Esophagus squamous epithelium (tissue), 5 donors: ENCODE measurements at regions not wholly inside any gene's neighbourhood (a gene's known extent, or its start where the extent isn't known, plus 50 kb on each side); places are given as distances from the start of the nearest gene placed in this dataset.

Experiments
- DNase-seq: peaks from one replicate; lab custom pipeline; 2025; lab: John Stamatoyannopoulos, UW
- H3K27ac ChIP-seq, 4 donors: fragments of 200-600 bp; sonication (generic); one replicate each; pipeline ENCODE4 v1.5.1; 2016 to 2019; ENCODE audit warnings: mild to moderate bottlenecking in 1 of 4
- H3K27me3 ChIP-seq, 4 donors: fragments of 200-600 bp; sonication (generic); 1 replicate in 3 of 4; 2 replicates in 1 of 4; pipeline versions ENCODE4 v1.5.1 to v1.6.0; 2017 to 2021; ENCODE audit warnings: antibody characterized with exemption in 1 of 4
- H3K36me3 ChIP-seq, 3 donors: fragments of 200-600 bp; sonication (generic); one replicate each; pipeline ENCODE4 v1.5.1; 2016 to 2019
- H3K4me1 ChIP-seq, 3 donors: fragments of 200-600 bp; sonication (generic); one replicate each; pipeline ENCODE4 v1.5.1; 2017 to 2019
- H3K4me3 ChIP-seq, 4 donors: fragments of 200-600 bp; sonication (generic); 1 replicate in 3 of 4; 2 replicates in 1 of 4; pipeline ENCODE4 v1.5.1; 2016 to 2019; ENCODE audit warnings: mild to moderate bottlenecking in 2 of 4, moderate library complexity in 1 of 4
- H3K9me3 ChIP-seq, 3 donors: fragments of 200-600 bp; sonication (generic); one replicate each; pipeline ENCODE4 v1.5.1; 2016 to 2019
- POLR2A ChIP-seq, 4 donors: fragments of 450-650 bp; IDR thresholded peaks; one replicate each; pipeline ENCODE4 v1.6.1; 2017; ENCODE audit warnings: antibody characterized with exemption in 4 of 4, mild to moderate bottlenecking in 4 of 4, moderate library complexity in 3 of 4
- WGBS, 2 donors: methylation state at CpG; one replicate each; pipeline ENCODE4 v1.1.5; 2018; 5-methylcytosine and 5-hydroxymethylcytosine counted together
- intact Hi-C: fragments of 100-400 bp; cut with DNase I; formaldehyde crosslinking; loops from one replicate; pipeline ENCODE4 v1.15.0; 2022
- TF ChIP-seq, protein P1 (sequence below), 6 experiments: fragments of 450-650 bp in 4 of 6; fragments of 200-600 bp in 2 of 6; sonication (generic) in 2 of 6; IDR thresholded peaks; one replicate each; pipeline ENCODE4 v1.5.1; 2016 to 2019; ENCODE audit warnings: antibody characterized with exemption in 6 of 6, mild to moderate bottlenecking in 4 of 6, moderate library complexity in 4 of 6
- donor health status: DM: yes; HTN: yes; CAD: no.

DNA sequence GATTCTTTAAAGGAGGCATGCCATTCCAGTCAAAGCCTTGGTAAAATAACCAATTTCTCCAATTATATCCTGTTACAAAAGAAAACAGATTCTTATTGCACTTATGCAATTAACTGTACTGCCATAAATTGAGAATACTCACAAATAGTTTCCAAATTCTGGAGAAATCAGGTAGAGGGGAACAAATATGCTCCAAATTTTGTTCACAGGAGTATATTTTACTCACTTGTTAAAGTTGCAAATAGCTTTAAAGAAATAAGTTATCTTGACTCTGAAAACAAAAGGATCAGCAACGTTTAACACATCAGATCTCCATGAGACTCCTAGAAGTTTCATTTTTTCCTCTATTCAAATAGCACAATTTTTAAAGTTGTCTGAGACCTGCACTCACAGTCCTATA is 712.1 kb upstream of the ARRDC4 start:
- Histone ChIP-seq H3K4me3 (no peak overlapping the region), H3K9me3 (peaks cover 0 to 3% (median 0%) of the 10 kb centered on the region in 3 donors), H3K4me1 (no peaks in the 10 kb centered on the region), H3K27me3 (no peaks in the 10 kb centered on the region), H3K36me3 (no peaks in the 10 kb centered on the region), H3K27ac (no peak overlapping the region)
- no peak for TF ChIP-seq POLR2A (IDR thresholded peaks at IDR 0.05)
- TF ChIP-seq, protein P1, sequence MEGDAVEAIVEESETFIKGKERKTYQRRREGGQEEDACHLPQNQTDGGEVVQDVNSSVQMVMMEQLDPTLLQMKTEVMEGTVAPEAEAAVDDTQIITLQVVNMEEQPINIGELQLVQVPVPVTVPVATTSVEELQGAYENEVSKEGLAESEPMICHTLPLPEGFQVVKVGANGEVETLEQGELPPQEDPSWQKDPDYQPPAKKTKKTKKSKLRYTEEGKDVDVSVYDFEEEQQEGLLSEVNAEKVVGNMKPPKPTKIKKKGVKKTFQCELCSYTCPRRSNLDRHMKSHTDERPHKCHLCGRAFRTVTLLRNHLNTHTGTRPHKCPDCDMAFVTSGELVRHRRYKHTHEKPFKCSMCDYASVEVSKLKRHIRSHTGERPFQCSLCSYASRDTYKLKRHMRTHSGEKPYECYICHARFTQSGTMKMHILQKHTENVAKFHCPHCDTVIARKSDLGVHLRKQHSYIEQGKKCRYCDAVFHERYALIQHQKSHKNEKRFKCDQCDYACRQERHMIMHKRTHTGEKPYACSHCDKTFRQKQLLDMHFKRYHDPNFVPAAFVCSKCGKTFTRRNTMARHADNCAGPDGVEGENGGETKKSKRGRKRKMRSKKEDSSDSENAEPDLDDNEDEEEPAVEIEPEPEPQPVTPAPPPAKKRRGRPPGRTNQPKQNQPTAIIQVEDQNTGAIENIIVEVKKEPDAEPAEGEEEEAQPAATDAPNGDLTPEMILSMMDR (IDR thresholded peaks at IDR 0.05): no peak
- intact Hi-C loops: no loop called here
- DNase-seq: no peak
- WGBS, 2 donors: 72 to 77% methylated on average over 1 of the region's 1 CpG

- TF ChIP-seq, protein P1 (IDR thresholded peaks at IDR 0.05): no peak
- TF ChIP-seq POLR2A (IDR thresholded peaks at IDR 0.05): no peak
- no peak overlapping the region for H3K4me3 ChIP-seq
- no peaks in the 10 kb centered on the region for H3K36me3 ChIP-seq
- 73 to 95% methylated on average over 3 of the region's 3 CpGs for WGBS, 2 donors
- H3K27ac ChIP-seq: no peak overlapping the region
- H3K9me3 ChIP-seq: no peaks in the 10 kb centered on the region
- peaks cover 0 to 3% (median 0%) of the 10 kb centered on the region in 4 donors for H3K27me3 ChIP-seq
- no peaks in the 10 kb centered on the region for H3K4me1 ChIP-seq
- DNase-seq: no peak
- intact Hi-C loops: no loop called here
These were observed 700.6 kb upstream of the ARRDC4 start for GRCh38 chr15:97259943-97260342.

- H3K9me3 ChIP-seq: no peaks in the 10 kb centered on the region
- TF ChIP-seq, protein P1 (IDR thresholded peaks at IDR 0.05): no peak
- TF ChIP-seq POLR2A (IDR thresholded peaks at IDR 0.05): no peak
- H3K27me3 ChIP-seq: no peaks in the 10 kb centered on the region
- no peaks in the 10 kb centered on the region for H3K36me3 ChIP-seq
- no peaks in the 10 kb centered on the region for H3K4me1 ChIP-seq
- DNase-seq: no peak
- H3K27ac ChIP-seq: no peak overlapping the region
- intact Hi-C loops: no loop called here
- WGBS, 2 donors: 88 to 100% methylated on average over 1 to 2 of the region's 3 CpGs
- no peak overlapping the region for H3K4me3 ChIP-seq
These were observed 659.3 kb upstream of the ARRDC4 start for GRCh38 chr15:97301166-97301565.

GRCh38 chr15:97316362-97316761 is 644.1 kb upstream of the ARRDC4 start:
- WGBS, 2 donors: 49 to 54% methylated on average over 3 of the region's 3 CpGs
- Histone ChIP-seq H3K36me3 (no peaks in the 10 kb centered on the region), H3K4me3 (no peak overlapping the region), H3K4me1 (no peaks in the 10 kb centered on the region), H3K9me3 (no peaks in the 10 kb centered on the region), H3K27me3 (no peaks in the 10 kb centered on the region), H3K27ac (no peak overlapping the region)
- TF ChIP-seq POLR2A (IDR thresholded peaks at IDR 0.05): no peak
- TF ChIP-seq, protein P1 (IDR thresholded peaks at IDR 0.05): no peak
- no peak for DNase-seq
- intact Hi-C loops: no loop called here

DNA sequence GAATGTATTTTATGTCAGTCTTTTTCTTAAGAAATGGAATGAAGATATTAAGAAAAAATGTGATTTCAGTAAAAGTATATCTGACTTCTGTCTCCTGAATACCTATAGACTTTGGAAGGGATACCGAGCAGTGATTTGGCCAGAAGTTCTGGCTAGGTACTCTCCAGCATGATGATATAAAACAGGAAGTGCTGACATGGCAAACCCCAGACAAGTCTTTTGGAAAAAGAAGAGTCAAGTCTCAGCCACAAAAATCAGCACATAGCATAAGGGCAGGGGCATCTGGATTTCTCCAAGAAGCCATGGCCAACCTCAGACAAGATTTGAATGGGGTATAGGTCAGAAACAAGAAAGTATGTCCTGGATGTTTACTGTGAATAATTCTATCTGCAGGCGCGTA is 643.3 kb upstream of the ARRDC4 start:
- 75 to 90% methylated on average over 3 of the region's 3 CpGs for WGBS, 2 donors
- intact Hi-C loops: no loop called here
- Histone ChIP-seq H3K27me3 (no peaks in the 10 kb centered on the region), H3K36me3 (no peaks in the 10 kb centered on the region), H3K4me1 (no peaks in the 10 kb centered on the region), H3K9me3 (no peaks in the 10 kb centered on the region), H3K4me3 (no peak overlapping the region), H3K27ac (no peak overlapping the region)
- TF ChIP-seq, protein P1 (IDR thresholded peaks at IDR 0.05): no peak
- TF ChIP-seq POLR2A (IDR thresholded peaks at IDR 0.05): no peak
- DNase-seq: no peak
